ENCODE measurements at regions not wholly inside any gene's neighbourhood (a gene's known extent, or its start where the extent isn't known, plus 50 kb on each side); places are given as distances from the start of the nearest gene placed in this dataset.

DNA sequence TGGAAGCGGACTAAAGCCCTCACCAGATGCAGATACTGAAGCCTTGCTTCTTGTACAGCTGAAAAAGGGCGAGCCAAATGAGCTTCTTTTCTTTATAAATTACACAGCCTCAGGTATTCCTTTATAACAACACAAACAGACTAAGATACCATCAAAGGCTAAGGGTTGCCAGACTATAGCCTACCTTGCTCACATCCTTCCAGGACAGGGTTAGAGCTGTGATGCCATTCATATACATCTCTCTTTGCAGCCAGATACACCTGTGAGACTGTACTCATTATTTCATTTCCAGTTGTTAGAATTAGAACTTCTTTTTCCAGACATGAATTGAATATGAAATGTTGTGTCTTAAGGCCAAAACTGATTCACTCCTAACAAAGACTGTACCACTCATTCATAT lies 262.8 kb upstream of the NR2F2 start:
- TF ChIP-seq, protein P1, sequence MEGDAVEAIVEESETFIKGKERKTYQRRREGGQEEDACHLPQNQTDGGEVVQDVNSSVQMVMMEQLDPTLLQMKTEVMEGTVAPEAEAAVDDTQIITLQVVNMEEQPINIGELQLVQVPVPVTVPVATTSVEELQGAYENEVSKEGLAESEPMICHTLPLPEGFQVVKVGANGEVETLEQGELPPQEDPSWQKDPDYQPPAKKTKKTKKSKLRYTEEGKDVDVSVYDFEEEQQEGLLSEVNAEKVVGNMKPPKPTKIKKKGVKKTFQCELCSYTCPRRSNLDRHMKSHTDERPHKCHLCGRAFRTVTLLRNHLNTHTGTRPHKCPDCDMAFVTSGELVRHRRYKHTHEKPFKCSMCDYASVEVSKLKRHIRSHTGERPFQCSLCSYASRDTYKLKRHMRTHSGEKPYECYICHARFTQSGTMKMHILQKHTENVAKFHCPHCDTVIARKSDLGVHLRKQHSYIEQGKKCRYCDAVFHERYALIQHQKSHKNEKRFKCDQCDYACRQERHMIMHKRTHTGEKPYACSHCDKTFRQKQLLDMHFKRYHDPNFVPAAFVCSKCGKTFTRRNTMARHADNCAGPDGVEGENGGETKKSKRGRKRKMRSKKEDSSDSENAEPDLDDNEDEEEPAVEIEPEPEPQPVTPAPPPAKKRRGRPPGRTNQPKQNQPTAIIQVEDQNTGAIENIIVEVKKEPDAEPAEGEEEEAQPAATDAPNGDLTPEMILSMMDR (IDR thresholded peaks at IDR 0.05; ENCODE audit: low read length): no peak
- TF ChIP-seq EZH2phosphoT487 (IDR thresholded peaks at IDR 0.05; ENCODE audit: low read length) (no peak), EZH2 (optimal IDR thresholded peaks at IDR 0.05; ENCODE audit: low read depth, low read length) (no peak)

Measured in MM.1S (cell line).